ENCODE measurements at regions not wholly inside any gene's neighbourhood (a gene's known extent, or its start where the extent isn't known, plus 50 kb on each side); places are given as distances from the start of the nearest gene placed in this dataset.

DNA sequence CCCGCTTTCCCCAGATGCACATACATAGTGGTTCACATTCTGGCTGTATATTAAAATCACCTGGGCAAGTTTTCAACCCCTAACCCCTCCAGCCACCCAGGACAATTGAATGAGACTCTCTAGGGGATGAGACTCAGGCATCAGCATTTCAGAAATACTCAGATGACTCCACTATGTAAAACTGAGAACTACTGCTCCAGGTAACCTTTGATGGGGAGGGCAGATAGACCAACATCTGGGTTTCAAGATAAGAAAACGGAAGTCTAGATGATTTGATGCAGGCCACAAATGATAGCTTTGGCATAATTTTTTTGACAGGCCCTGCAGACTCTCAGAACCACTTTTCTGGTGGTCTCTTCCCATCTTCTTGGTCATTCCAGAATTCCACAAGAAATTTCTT lies 341.1 kb downstream of the EMP1 start:
- TF ChIP-seq, protein P1, sequence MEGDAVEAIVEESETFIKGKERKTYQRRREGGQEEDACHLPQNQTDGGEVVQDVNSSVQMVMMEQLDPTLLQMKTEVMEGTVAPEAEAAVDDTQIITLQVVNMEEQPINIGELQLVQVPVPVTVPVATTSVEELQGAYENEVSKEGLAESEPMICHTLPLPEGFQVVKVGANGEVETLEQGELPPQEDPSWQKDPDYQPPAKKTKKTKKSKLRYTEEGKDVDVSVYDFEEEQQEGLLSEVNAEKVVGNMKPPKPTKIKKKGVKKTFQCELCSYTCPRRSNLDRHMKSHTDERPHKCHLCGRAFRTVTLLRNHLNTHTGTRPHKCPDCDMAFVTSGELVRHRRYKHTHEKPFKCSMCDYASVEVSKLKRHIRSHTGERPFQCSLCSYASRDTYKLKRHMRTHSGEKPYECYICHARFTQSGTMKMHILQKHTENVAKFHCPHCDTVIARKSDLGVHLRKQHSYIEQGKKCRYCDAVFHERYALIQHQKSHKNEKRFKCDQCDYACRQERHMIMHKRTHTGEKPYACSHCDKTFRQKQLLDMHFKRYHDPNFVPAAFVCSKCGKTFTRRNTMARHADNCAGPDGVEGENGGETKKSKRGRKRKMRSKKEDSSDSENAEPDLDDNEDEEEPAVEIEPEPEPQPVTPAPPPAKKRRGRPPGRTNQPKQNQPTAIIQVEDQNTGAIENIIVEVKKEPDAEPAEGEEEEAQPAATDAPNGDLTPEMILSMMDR (IDR thresholded peaks at IDR 0.05), result no peak
- no peak for TF ChIP-seq POLR2AphosphoS5 (IDR thresholded peaks at IDR 0.05)
- no peak for TF ChIP-seq POLR2A (IDR thresholded peaks at IDR 0.05)
